HG02798 (cell line): ENCODE measurements at regions not wholly inside any gene's neighbourhood (a gene's known extent, or its start where the extent isn't known, plus 50 kb on each side); places are given as distances from the start of the nearest gene placed in this dataset.
"Not testable (repeated sequence)": the region's sequence is repeated elsewhere in the genome, so short reads cannot be mapped to it uniquely, and the experiment has no call there.

Source experiments
- ATAC-seq: cut with Tn5 transposase; IDR thresholded peaks from one replicate; pipeline ENCODE4 v1.9.1; 2021; ENCODE audit warnings: mild to moderate bottlenecking; ENCODE audit not compliant: unreplicated experiment, poor library complexity

- no peak for ATAC-seq
These were observed 1947.1 kb downstream of the OLFM4 start for GRCh38 chr13:54975676-54976075.

DNA sequence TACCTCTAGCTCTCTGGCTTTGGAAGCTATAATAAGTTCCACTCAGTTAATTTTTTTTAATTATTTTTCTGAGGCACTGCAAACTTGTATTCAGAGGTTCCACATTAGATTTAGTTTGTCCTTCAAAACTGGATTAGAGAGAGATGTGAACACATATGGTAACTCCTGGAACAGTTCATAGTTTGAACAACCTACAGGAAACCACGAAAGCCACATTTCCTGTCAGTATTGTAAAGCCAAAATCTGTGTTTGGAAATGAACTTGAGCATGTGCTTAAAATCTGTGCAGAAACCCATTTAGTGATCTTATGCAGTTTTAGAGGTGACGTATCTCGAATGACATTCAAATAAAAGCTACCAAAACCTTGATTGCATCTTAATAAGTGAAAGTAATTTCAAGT lies 1952.0 kb downstream of the OLFM4 start:
- no peak for ATAC-seq

DNA sequence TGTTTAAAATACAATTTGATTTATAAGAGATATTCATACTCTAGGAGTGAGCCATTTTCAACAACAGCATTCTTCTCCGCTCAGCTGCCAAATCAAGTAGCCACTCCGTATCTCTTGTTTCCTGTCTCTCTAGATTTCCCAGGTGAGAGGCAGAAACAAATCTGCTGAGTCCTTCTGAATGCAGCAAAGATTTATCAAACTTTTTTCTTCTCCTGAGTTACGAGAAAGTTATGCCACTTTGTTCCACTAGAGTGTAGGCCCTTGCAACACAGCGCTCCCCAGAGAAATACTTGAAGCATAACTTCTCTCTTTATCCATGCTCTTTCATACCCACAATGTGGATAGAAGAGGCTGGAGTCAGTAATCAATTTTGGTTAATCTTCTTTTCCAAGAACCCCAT lies 1960.8 kb downstream of the OLFM4 start:
- no peak for ATAC-seq

DNA sequence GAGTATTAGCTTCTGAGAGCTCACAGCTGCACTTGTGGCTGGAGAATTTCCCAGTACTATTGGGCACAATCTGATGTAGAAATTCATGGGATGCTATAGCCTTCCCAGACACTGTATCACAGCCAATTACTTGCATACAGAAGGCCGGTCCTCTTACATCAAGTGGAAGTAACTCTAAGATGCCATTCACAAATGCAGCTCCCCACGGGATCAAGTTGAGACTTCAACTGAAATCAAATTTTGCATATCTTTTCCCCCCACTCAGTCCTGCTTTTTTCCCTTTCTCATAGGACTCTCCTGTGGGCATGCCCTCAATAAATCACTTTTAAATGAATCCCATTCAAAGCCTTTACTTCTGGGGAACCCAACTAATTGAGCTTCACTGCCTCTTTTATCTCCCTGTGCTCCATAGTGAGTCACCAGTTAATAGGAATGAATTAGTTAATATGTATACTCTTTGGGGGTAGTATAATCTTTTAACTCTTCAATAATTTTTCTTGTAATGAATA lies 1970.8 kb downstream of the OLFM4 start:
- no peak for ATAC-seq

- ATAC-seq = no peak
These were observed 1971.4 kb downstream of the OLFM4 start for GRCh38 chr13:55000043-55000442.

- no peak for ATAC-seq
These were observed 1972.2 kb downstream of the OLFM4 start for GRCh38 chr13:55000844-55001243.

DNA sequence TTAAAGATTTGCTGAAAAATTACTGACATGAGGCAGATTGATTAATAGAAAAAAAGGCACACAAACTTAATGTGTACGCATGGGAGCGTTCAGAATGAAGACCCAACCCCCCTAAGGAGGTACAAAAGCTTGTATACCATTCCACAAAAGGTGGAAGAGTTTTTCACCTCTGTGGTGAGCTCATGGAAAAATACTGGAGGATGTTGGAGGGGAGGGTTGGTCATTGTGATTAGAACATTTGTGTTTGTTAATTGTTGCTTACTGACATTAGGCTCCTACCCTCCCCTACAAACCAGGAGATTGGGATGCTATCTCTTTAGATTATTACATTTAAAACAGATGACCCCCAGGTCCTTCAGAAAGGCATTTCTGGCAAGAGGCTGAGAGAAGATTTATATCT lies 1973.3 kb downstream of the OLFM4 start:
- ATAC-seq = no peak

- ATAC-seq = no peak
These were observed 1979.1 kb downstream of the OLFM4 start for GRCh38 chr13:55007681-55008080.

- no peak for ATAC-seq
These were observed 1984.4 kb downstream of the OLFM4 start for GRCh38 chr13:55013051-55013450.

DNA sequence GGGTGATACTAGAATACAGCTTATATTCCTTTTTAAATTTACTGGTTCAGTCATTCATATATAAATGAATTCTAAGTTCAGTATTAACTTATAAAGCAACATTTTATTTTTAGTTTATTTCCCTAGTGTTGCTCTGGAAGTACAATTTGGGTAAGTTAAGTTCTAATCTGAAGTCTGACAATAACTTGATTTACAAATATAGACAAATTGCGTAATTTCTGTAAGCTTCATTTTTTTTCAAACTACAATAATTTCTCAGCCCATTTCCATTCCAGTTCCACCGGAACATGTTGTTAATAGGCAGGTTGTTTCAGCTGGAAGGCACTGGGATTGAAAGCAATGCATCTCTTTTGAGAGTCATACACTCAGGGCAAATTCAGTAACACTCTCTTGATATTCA lies 2000.7 kb downstream of the OLFM4 start:
- ATAC-seq = no peak

DNA sequence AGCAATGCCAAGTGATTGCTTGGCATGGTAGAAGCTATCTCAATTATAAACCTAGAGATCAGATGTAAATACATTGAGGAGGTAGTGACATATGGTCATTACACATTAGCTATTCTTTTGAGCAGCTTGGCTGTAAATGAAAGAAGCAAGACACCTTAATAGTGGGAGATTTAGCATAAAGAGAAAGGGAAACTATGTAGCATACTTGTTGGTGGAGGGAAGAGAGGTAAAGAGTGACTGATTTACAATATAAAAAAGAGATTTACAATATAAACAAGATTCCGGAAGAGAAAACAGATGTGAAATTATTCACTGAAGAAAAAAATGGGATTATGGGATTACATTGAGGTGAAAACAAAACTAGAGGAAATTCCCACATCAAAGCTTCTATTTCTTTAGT lies 2009.6 kb downstream of the OLFM4 start:
- no peak for ATAC-seq

DNA sequence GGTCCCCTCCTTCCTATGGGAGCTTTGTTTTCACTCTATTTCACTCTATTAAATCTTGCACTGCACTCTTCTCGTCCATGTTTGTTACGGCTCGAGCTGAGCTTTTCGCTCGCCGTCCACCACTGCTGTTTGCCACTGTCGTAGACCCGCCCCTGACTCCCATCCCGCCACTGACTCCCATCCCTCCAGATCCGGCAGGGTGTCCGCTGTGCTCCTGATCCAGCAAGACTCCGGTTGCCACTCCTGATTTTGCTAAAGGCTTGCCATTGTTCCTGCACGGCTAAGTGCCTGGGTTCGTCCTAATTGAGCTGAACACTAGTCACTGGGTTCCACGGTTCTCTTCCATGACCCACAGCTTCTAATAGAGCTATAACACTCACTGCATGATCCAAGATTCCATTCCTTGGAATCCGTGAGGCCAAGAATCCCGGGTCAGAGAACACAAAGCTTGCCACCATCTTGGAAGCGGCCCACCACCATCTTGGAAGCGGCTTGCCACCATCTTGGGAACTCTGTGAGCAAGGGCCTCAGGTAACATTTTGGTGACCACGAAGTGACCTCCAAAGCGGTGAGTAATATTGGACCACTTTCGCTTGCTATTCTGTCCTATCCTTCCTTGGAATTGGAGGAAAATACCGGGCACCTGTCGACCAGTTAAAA lies 2025.4 kb downstream of the OLFM4 start:
- not testable (repeated sequence) for ATAC-seq

DNA sequence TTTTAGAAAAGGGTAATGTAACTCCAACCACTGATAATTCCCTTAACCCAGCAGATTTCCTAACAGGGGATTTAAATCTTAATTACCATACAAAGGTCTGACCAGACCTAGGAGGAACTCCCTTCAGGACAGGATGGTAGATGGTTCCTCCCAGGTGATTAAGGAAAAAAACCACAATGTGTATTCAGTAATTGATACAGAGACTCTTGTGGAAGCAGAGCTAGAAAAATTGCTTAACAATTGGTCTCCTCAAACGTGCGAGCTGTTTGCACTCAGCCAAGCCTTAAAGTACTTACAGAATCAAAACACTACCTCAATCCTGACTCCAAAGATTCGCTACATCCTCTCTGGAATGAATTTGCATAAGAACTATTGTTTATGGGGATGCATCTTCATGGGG lies 2027.1 kb downstream of the OLFM4 start:
- ATAC-seq = not testable (repeated sequence)

GRCh38 chr13:55062662-55063061 lies 2034.0 kb downstream of the OLFM4 start:
- ATAC-seq = no peak

GRCh38 chr13:55067946-55068345 lies 2039.3 kb downstream of the OLFM4 start:
- no peak for ATAC-seq

DNA sequence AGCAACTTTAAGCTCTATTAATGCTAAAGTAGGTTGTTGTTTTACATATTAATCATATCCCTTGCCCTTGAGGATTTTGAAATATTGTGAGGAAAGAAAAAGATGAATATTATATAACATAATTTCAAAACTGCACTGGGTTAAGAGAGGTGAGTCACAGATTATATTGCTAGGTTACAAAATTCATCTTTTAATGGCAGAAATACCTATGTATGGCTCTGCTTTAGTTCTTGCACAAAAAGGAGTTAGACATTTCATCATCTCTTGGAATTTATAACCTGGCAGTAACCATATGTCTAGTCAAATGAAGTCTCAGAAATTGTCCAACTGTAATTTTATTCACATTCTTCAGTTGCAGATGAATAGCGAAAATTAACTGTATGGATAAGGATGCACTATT lies 2041.1 kb downstream of the OLFM4 start:
- ATAC-seq = no peak

GRCh38 chr13:55073000-55073399 lies 2044.4 kb downstream of the OLFM4 start:
- no peak for ATAC-seq

DNA sequence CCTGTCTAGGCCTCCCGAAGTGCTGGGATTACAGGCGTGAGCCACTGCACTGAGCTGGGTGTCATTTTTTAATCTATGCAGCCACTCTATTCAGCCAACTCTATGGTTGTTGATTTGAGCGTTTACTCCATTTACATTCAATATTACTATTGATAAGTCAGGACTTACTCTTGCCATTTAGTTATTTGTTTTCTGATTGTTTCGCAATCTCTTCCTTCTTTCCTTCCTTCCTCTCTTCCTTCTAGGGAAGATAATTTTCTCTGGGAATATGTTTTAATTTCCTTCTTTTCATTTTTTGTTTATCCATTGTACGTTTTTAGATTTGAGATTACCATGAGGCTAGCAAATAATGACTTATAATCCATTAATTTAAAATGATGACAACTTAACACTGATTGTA lies 2056.0 kb downstream of the OLFM4 start:
- ATAC-seq = no peak

- no peak for ATAC-seq
These were observed 2053.6 kb upstream of the PRR20A start for GRCh38 chr13:55087085-55087484.

DNA sequence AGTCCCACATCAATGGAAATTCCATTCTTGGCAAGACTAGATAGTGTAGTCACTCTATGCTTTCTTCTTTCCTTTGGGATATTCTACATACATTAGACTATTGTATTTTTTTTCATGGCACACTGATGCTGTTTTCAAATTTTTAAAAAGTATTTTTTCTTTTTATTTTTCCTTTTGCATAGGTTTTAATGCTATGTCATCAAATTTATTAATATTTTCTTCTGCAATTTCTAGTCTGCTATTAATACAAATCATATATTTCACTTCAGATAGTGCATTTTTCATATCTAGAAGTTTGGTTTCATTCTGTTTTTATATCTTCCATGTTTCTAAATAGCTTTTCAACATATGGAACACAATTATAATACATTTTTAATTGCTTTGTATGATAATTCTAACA lies 2050.1 kb upstream of the PRR20A start:
- no peak for ATAC-seq

- no peak for ATAC-seq
These were observed 2049.5 kb upstream of the PRR20A start for GRCh38 chr13:55091172-55091571.

- no peak for ATAC-seq
These were observed 2034.2 kb upstream of the PRR20A start for GRCh38 chr13:55106509-55106908.

GRCh38 chr13:55120631-55121030 lies 2020.1 kb upstream of the PRR20A start:
- ATAC-seq = no peak
